Anterior cingulate cortex (tissue), 58 donors: ENCODE measurements at regions not wholly inside any gene's neighbourhood (a gene's known extent, or its start where the extent isn't known, plus 50 kb on each side); places are given as distances from the start of the nearest gene placed in this dataset.
"Not testable (repeated sequence)": the region's sequence is repeated elsewhere in the genome, so short reads cannot be mapped to it uniquely, and the experiment has no call there.

Experiments
- DNase-seq, 58 donors: peaks; one replicate each; lab custom pipeline; 2025; lab: John Stamatoyannopoulos, UW

DNA sequence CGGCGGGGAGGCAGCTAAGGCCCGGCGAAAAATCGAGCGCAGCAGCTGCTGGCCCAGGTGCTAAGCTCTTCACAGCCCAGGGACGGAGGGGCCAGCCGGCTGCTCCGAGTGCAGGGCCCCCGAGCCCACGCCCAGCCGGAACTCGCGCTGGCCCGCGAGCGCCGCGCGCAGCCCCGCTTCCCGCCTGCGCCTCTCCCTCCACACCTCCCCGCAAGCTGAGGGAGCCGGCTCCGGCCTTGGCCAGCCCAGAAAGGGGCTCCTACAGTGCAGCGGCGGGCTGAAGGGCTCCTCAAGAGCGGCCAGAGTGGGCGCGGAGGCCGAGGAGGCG lies 591.7 kb downstream of the TRIB2 start:
- not testable (repeated sequence) for DNase-seq

GRCh38 chr2:13308989-13309388 lies 592.3 kb downstream of the TRIB2 start:
- DNase-seq: no peak

DNA sequence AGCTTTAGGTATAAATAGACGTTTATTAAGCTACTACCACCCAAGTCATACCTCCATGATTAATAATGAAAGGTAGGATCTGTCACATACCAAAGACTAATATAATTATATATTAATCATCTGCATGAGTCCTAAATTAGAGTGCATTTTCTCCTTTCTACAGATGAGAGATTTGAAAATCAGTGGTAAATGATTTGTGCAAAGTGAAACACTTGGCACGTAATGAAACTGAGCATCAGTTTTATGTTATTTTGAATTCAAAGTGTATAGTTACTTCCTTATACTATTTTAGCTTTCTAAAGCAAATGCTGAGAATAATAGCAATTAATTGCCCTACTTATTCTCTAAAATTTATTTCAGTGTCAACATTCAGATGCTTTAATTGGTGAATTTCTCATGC lies 615.3 kb downstream of the TRIB2 start:
- no peak for DNase-seq

GRCh38 chr2:13334071-13334470 lies 617.3 kb downstream of the TRIB2 start:
- not testable (repeated sequence) for DNase-seq

DNA sequence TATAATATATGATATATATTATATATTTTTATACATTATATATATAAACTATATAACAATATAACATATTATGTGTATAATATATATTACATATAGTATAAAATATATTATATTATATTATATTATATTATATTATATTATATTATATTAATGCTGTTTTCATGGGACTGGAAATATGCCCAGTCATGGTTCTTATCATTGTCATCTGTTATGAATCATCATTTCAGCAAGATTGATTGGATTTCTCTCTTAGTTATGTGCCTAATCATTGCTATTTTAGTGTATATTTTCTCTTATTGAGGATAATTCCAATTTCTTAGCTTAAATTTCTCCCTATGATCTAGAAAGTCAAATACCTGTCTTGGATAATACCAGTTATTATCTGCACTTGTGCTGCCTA lies 617.8 kb downstream of the TRIB2 start:
- no peak for DNase-seq

DNA sequence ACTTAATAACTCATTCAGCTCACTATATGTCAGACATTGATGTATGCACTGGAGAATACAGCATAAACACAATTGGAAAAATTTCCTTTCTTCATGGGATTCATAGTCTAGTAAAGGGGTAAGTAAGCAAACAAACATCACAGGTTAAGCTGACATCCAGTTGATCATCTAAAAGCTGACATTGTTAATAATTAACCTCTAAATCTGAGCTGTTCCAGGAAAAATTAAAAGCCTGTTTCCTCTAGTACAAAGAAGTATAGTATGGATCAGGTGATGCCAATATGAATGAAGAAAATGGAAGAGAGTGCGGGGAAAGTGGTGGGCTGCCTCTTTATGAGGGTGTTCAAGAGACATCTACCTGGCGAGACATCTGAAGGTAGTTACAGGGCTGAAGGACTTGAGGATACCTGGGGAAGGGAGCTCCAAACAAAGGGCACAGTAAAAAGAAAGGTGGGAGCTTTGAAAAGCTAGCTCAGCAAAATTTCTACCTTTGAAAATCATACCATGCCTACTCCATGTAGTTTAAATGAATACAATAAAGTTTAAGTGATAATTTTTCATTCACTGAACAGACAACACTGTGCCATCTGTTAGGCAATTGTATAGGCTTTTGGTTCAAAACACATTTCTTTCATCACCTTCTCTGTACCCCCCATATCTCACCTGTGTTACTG lies 619.3 kb downstream of the TRIB2 start:
- no peak for DNase-seq

- no peak for DNase-seq
Measured at GRCh38 chr2:13351068-13351467, 634.3 kb downstream of the TRIB2 start.

DNA sequence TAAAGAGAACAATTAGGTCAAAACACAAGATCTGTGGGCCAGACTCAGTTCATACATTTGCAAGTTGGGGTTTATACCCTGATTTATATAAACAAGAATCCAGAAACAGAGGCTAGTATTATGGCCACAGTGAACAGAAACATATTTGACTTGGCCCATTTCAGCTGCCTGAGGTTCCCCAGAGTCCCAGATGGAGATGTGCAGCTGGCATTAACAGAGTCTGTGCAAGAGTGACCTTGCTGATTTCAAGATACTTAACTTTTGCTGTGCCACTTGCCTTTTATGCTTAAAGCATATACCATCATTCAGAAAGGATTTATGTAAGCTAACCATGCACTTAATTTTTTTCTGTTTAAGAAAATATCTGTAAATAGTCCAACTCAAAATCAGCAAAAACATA lies 636.3 kb downstream of the TRIB2 start:
- no peak for DNase-seq

GRCh38 chr2:13354031-13354430 lies 637.3 kb downstream of the TRIB2 start:
- no peak for DNase-seq

DNA sequence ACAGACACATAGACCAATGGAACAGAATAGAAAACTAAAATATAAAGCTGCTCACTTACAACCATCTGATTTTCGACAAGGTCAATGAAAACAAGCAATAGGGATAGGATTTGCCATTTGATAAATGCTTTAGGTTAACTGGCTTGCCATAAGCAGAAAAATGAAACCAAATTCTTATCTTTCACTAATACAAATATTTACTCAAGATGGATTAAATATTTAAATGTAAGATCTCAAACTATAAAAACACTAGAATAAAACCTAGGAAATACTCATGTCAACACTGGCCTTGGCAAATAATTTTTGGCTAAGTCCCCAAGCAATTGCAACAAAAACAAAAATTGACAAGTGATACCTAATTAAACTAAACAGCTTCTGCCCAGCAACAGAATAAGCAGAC lies 665.2 kb downstream of the TRIB2 start:
- not testable (repeated sequence) for DNase-seq

GRCh38 chr2:13389172-13389571 lies 672.4 kb downstream of the TRIB2 start:
- DNase-seq: not testable (repeated sequence)

- no peak for DNase-seq
Measured at GRCh38 chr2:13390676-13391075, 673.9 kb downstream of the TRIB2 start.

- no peak for DNase-seq
Measured at GRCh38 chr2:13401312-13401711, 684.6 kb downstream of the TRIB2 start.

DNA sequence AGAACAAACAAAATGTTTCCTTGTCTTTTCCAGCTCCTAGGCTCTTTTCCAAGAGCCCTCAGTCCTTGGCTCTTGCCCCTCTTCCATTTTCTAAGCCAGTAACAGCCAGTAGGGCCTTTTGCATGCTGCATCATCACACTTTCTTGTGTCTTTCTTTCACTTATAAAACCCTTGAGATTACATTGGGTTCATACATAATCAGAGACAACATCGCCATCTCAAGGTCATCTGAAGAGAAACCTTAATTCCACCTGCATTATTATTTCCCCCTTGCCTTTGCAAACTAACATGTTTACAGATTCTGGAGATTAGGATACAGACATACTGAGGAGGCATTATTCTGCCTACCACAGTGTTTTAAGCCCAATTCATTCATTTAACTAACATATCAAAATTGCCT lies 697.3 kb downstream of the TRIB2 start:
- DNase-seq: no peak

DNA sequence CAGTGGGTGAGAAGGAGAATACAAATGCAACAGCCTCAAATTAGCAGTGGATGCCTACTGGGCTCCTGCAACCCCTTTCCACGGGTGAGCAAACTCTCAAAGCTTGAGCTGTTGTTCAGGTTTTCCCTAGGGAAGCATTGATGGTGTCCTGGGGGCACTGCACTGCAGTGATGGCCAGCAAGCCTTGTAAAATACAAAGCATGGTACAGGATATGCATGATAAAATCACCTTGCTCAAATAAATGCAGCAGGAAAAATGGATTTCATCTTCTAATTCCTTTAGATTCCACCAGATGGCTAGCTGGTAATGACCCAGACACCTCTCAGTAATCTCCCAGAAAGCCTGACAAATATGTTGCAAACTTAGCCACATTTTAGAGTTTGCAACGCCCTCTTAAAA lies 698.2 kb downstream of the TRIB2 start:
- no peak for DNase-seq

DNA sequence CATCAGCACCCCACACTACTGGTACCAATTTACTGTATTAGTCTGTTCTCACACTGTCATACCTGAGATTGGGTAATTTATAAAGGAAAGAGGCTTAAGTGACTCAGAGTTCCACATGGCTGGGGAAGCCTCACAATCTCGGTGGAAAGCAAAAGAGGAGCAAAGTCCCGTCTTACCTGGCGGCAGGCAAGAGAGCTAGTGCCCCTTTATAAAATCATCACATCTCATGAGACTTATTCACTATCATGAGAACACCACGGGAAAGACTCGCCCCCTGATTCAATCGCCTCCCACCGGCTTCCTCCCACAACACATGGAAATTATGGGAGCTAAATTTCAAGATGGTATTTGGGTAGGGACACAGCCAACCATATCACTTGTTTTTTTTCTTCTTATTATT lies 717.2 kb downstream of the TRIB2 start:
- DNase-seq: no peak

DNA sequence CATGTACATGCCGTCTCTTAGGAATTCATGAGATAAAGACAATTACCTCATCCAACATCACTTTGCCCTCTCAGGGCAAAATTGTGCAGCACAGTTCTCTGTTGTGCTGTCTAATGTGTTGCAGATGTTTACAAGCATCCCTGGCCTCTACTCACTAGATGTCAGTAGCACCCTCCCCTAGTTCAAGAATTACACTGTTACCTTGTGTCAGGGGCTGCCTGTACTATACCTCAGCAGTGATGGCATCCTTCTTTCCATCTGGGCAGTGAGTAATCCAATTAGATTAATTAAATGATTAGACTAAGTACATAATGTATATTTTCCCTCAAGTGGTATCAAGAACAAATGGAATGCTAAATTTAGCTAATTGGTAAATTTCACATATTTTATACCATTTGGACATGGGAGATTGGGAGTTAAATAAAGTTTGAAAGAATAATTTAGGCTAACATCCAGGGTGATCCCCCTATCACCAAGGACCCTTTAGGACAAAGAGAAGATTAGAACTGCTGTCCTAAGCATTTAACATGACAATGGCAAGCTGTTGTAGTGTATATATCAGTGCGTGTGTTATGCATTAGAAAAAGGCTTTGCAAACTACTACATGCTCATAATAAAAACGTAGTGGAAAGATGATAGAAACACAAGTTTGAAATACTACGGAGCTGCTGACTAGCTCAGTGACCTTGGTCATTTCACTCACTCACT lies 727.0 kb downstream of the TRIB2 start:
- DNase-seq: not testable (repeated sequence)

DNA sequence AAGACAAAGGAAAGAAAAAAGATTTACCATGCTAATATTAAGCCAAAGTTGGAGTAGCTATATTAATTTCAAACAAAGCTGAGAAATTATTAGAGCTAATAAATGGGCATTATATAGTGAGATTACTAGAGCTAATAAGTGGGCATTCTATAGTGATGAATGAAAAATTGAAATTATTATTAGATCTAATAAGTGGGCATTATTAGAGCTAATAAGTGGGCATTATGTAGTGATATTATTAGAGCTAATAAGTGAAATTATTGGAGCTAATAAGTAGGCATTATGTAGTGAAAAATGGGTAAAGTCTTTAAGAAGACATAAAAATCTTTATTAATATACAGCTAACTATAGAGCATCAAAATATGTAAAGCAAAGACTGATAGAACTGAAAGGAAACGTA lies 745.7 kb downstream of the TRIB2 start:
- DNase-seq: no peak

- no peak for DNase-seq
Measured at GRCh38 chr2:13466076-13466475, 749.3 kb downstream of the TRIB2 start.

GRCh38 chr2:13474538-13474937 lies 757.8 kb downstream of the TRIB2 start:
- no peak for DNase-seq

DNA sequence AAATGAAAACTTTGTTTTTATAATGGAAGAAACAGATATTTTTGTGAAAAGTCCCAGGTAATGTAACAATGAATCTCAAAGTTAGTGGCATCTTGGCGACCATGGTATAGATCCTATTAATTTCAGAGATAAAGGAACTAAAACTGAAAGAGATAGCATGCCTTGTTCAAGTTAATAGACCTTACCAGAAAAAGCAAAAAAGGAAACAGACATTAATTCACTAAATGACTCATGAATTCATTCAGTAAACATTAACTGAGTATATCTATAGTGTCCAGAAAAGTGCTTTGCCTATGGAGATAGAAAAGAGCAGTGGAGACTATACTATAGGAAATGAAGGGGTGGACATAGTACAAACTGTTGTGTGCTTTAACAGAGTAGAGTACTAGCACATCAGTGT lies 763.3 kb downstream of the TRIB2 start:
- DNase-seq: no peak

DNA sequence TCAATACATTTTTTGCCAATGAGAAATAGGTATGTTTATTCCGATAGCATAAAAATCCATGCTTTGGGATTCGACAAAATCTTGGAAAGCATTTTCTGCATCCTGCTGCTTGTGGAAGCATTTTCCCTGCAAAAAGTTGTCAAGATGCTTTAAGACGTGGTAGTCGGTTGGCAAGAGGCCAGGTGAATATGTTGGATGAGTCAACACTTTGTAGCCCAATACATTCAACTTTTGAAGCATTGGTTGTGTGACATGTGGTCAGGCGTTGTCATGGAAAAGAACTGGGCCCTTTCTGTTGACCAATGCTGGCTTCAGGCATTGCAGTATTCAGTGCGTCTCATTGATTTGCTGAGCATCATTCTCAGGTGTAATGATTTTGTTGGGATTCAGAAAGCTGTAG lies 764.5 kb downstream of the TRIB2 start:
- no peak for DNase-seq

- DNase-seq: no peak
Measured at GRCh38 chr2:13485256-13485655, 768.5 kb downstream of the TRIB2 start.
